Esophagus (tissue), 2 donors: ENCODE measurements at regions not wholly inside any gene's neighbourhood (a gene's known extent, or its start where the extent isn't known, plus 50 kb on each side); places are given as distances from the start of the nearest gene placed in this dataset.

Experiments
- H3K27ac ChIP-seq, 2 donors: one replicate each; pipeline ENCODE4 v1.5.1; 2013; ENCODE audit warnings: low read depth in 2 of 2, mild to moderate bottlenecking in 2 of 2, inconsistent platforms in 1 of 2, low read length in 1 of 2, moderate library complexity in 1 of 2
- H3K27me3 ChIP-seq, 2 donors: one replicate each; pipeline ENCODE4 v1.6.1; 2013; ENCODE audit warnings: low read length in 2 of 2, control low read depth in 1 of 2, mild to moderate bottlenecking in 1 of 2; ENCODE audit not compliant: insufficient read depth in 2 of 2, control insufficient read depth in 1 of 2
- H3K36me3 ChIP-seq, 2 donors: one replicate each; pipeline ENCODE4 v1.6.1; 2013; ENCODE audit warnings: low read length in 1 of 2; ENCODE audit not compliant: control insufficient read depth in 2 of 2, insufficient read depth in 2 of 2
- H3K4me1 ChIP-seq, 2 donors: one replicate each; pipeline ENCODE4 v1.6.1; 2013; ENCODE audit warnings: low read length in 1 of 2; ENCODE audit not compliant: control insufficient read depth in 2 of 2, insufficient read depth in 2 of 2
- H3K4me3 ChIP-seq, 2 donors: one replicate each; pipeline ENCODE4 v1.5.1; 2013; ENCODE audit warnings: low read length in 2 of 2, mild to moderate bottlenecking in 2 of 2, low read depth in 1 of 2, moderate library complexity in 1 of 2
- H3K9me3 ChIP-seq, 2 donors: one replicate each; pipeline ENCODE4 v1.6.1; 2013; ENCODE audit warnings: mild to moderate bottlenecking in 2 of 2, low read depth in 1 of 2, low read length in 1 of 2, moderate library complexity in 1 of 2; ENCODE audit not compliant: control insufficient read depth in 2 of 2, insufficient read depth in 1 of 2
- WGBS, 2 donors: extraction: QIAGEN DNeasy Blood & Tissue Kit; methylation state at CpG; one replicate each; pipeline ENCODE4 v1.1.7; 2013; 5-methylcytosine and 5-hydroxymethylcytosine counted together
- donor health status: healthy with polysubstance abuse.
- donor health status: Bipolar disorder and iron deficiency.

GRCh38 chrX:20433388-20433775 lies 166.7 kb upstream of the RPS6KA3 start:
- Histone ChIP-seq H3K27ac (no peak overlapping the region), H3K36me3 (no peaks in the 10 kb centered on the region), H3K27me3 (peaks cover 0 to 4% of the 10 kb centered on the region in 2 donors), H3K9me3 (no peaks in the 10 kb centered on the region), H3K4me3 (no peak overlapping the region), H3K4me1 (no peaks in the 10 kb centered on the region)
- WGBS, 2 donors = 94 to 95% methylated on average over 1 of the region's 1 CpG

GRCh38 chrX:20432746-20433387 lies 166.2 kb upstream of the RPS6KA3 start:
- Histone ChIP-seq H3K36me3 (no peaks in the 10 kb centered on the region), H3K9me3 (no peaks in the 10 kb centered on the region), H3K27ac (no peak overlapping the region), H3K27me3 (peaks cover 0 to 4% of the 10 kb centered on the region in 2 donors), H3K4me1 (no peaks in the 10 kb centered on the region), H3K4me3 (no peak overlapping the region)
- WGBS, 2 donors = 65 to 76% methylated on average over 2 of the region's 2 CpGs

GRCh38 chrX:20432048-20432447 lies 165.3 kb upstream of the RPS6KA3 start:
- Histone ChIP-seq H3K4me1 (no peaks in the 10 kb centered on the region), H3K27ac (no peak overlapping the region), H3K27me3 (peaks cover 0 to 4% of the 10 kb centered on the region in 2 donors), H3K36me3 (no peaks in the 10 kb centered on the region), H3K9me3 (no peaks in the 10 kb centered on the region), H3K4me3 (no peak overlapping the region)
- WGBS, 2 donors = 45 to 59% methylated on average over 3 of the region's 3 CpGs

DNA sequence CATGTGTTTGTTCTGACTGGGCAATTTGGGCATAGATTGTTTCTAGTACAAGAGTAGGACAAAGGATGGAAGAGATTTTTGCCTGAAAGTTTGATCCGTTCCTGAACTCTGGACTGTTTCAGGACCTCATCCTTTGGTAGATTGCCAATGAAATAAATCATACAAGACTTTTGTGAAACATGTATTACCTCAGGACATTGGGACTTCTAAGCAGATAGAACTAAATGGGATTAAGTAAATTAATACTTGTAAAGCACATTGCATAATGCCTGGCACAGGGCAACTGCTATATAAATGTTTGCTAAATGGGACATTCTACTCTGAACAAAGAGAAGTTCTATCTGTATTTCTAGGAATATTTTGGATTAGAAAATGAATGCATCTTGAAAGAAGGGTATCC lies 164.8 kb upstream of the RPS6KA3 start:
- Histone ChIP-seq H3K27ac (no peak overlapping the region), H3K4me3 (no peak overlapping the region), H3K9me3 (no peaks in the 10 kb centered on the region), H3K36me3 (no peaks in the 10 kb centered on the region), H3K27me3 (peaks cover 0 to 8% of the 10 kb centered on the region in 2 donors), H3K4me1 (no peaks in the 10 kb centered on the region)
- WGBS, 2 donors = 32 to 33% methylated on average over 1 of the region's 1 CpG

DNA sequence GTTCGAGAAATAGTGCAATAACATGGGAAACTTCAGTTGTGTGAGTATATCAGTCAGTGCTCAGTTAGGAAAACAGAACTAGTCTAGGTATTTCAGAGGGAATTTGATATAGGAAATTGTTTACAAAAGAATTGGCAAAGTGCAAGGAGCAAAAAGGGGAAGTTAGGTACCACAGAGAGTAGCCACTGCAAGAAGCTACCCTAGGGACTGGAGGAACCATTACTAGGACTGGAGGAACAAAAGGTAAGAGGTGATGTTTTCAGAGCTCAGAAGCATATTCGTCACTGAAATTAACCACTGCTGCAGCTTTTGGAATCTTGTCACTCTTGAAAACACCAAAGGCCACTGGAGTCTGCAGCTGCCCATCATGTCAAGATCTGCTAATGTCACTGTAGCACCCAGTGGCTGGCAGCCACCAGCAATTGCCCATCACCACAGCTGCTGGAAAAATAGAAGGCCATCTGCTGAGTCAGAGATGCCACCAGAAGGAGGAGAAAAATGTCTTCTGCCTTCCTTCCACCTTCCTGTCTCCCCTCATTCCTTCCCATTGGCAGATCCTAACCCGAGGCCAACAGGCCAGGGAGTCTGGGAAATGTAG lies 160.6 kb upstream of the RPS6KA3 start:
- H3K36me3 ChIP-seq = no peaks in the 10 kb centered on the region
- peaks cover 0 to 4% of the 10 kb centered on the region in 2 donors for H3K27me3 ChIP-seq
- no peak overlapping the region for H3K4me3 ChIP-seq
- no peak overlapping the region for H3K27ac ChIP-seq
- WGBS, 2 donors = 63 to 83% methylated on average over 3 of the region's 3 CpGs
- H3K4me1 ChIP-seq = no peaks in the 10 kb centered on the region
- H3K9me3 ChIP-seq = no peaks in the 10 kb centered on the region

DNA sequence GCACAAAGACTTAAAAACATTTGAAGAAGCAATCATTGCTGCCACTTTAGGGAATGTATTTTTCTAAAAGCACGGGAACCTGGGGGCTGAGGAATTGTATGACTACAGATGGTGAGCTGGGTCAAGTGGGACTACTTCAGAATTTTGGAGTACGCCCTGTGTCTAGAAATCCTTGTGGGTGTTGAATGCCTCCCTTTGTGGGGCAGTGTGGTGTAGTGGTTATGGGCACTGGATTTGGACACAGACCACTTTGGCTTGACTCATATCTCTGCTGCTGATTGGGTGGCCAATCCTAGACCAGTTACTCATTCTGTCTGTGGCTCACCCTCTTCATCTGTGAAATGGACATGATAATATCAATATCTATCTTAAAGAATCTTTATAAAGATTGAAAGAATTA lies 155.0 kb upstream of the RPS6KA3 start:
- 68 to 69% methylated on average over 2 of the region's 2 CpGs for WGBS, 2 donors
- Histone ChIP-seq H3K27me3 (peaks cover 0 to 1% of the 10 kb centered on the region in 2 donors), H3K9me3 (no peaks in the 10 kb centered on the region), H3K27ac (no peak overlapping the region), H3K4me3 (no peak overlapping the region), H3K4me1 (no peaks in the 10 kb centered on the region), H3K36me3 (no peaks in the 10 kb centered on the region)

GRCh38 chrX:20421275-20421674 lies 154.6 kb upstream of the RPS6KA3 start:
- WGBS, 2 donors = 41 to 54% methylated on average over 2 of the region's 2 CpGs
- H3K4me3 ChIP-seq = no peak overlapping the region
- no peak overlapping the region for H3K27ac ChIP-seq
- H3K9me3 ChIP-seq = no peaks in the 10 kb centered on the region
- no peaks in the 10 kb centered on the region for H3K4me1 ChIP-seq
- no peaks in the 10 kb centered on the region for H3K27me3 ChIP-seq
- H3K36me3 ChIP-seq = no peaks in the 10 kb centered on the region

GRCh38 chrX:20420058-20420457 lies 153.3 kb upstream of the RPS6KA3 start:
- H3K4me1 ChIP-seq = no peaks in the 10 kb centered on the region
- H3K36me3 ChIP-seq = no peaks in the 10 kb centered on the region
- no peaks in the 10 kb centered on the region for H3K27me3 ChIP-seq
- no peak overlapping the region for H3K4me3 ChIP-seq
- no peak overlapping the region for H3K27ac ChIP-seq
- WGBS, 2 donors = 78 to 98% methylated on average over 2 of the region's 2 CpGs
- H3K9me3 ChIP-seq = no peaks in the 10 kb centered on the region

- no peak overlapping the region for H3K27ac ChIP-seq
- WGBS, 2 donors = 66 to 70% methylated on average over 9 of the region's 9 CpGs
Observed at GRCh38 chrX:20418379-20419150, 151.9 kb upstream of the RPS6KA3 start.

More at GRCh38 chrX:20418379-20419150, 151.9 kb upstream of the RPS6KA3 start:
- Histone ChIP-seq H3K9me3 (no peaks in the 10 kb centered on the region), H3K36me3 (no peaks in the 10 kb centered on the region), H3K27me3 (no peaks in the 10 kb centered on the region), H3K4me3 (no peak overlapping the region), H3K4me1 (no peaks in the 10 kb centered on the region)
